H7 (cell line): ENCODE measurements at regions not wholly inside any gene's neighbourhood (a gene's known extent, or its start where the extent isn't known, plus 50 kb on each side); places are given as distances from the start of the nearest gene placed in this dataset.
"Not testable (repeated sequence)": the region's sequence is repeated elsewhere in the genome, so short reads cannot be mapped to it uniquely, and the experiment has no call there.

Source experiments
- DNase-seq: peaks from one replicate; pipeline ENCODE4 v3.0.0; 2012
- H3K27me3 ChIP-seq: 2 replicates; pipeline ENCODE4 v1.6.0; 2011; ENCODE audit warnings: mild to moderate bottlenecking, low read length; ENCODE audit not compliant: control insufficient read depth, insufficient read depth
- H3K36me3 ChIP-seq: replicated peaks from 2 replicates; pipeline ENCODE4 v1.5.1; 2011; ENCODE audit warnings: low read length; ENCODE audit not compliant: control insufficient read depth, insufficient read depth
- H3K4me3 ChIP-seq: 2 replicates; pipeline ENCODE4 v1.5.1; 2011; ENCODE audit warnings: low read depth, mild to moderate bottlenecking, control low read depth, low read length, moderate library complexity; ENCODE audit not compliant: insufficient read depth

- Histone ChIP-seq H3K36me3 (no peaks in the 10 kb centered on the region), H3K27me3 (no peaks in the 10 kb centered on the region), H3K4me3 (no peak overlapping the region)
- no peak for DNase-seq
Measured at GRCh38 chr3:194025951-194026350, 110.0 kb upstream of the HES1 start.

GRCh38 chr3:194028434-194029004 lies 107.4 kb upstream of the HES1 start:
- no peaks in the 10 kb centered on the region for H3K36me3 ChIP-seq
- H3K27me3 ChIP-seq = no peaks in the 10 kb centered on the region
- DNase-seq = no peak
- no peak overlapping the region for H3K4me3 ChIP-seq

GRCh38 chr3:194029846-194030245 lies 106.1 kb upstream of the HES1 start:
- no peak overlapping the region for H3K4me3 ChIP-seq
- DNase-seq = no peak
- H3K36me3 ChIP-seq = no peaks in the 10 kb centered on the region
- H3K27me3 ChIP-seq = no peaks in the 10 kb centered on the region

- no peak overlapping the region for H3K4me3 ChIP-seq
- no peaks in the 10 kb centered on the region for H3K27me3 ChIP-seq
- no peak for DNase-seq
- H3K36me3 ChIP-seq = no peaks in the 10 kb centered on the region
Measured at GRCh38 chr3:194030372-194030771, 105.6 kb upstream of the HES1 start.

- DNase-seq = no peak
- no peaks in the 10 kb centered on the region for H3K27me3 ChIP-seq
- no peak overlapping the region for H3K4me3 ChIP-seq
- H3K36me3 ChIP-seq = no peaks in the 10 kb centered on the region
Measured at GRCh38 chr3:194031349-194031748, 104.6 kb upstream of the HES1 start.

- no peaks in the 10 kb centered on the region for H3K36me3 ChIP-seq
- no peak overlapping the region for H3K4me3 ChIP-seq
- DNase-seq = no peak
- no peaks in the 10 kb centered on the region for H3K27me3 ChIP-seq
Measured at GRCh38 chr3:194031867-194032635, 103.9 kb upstream of the HES1 start.

- DNase-seq = peak; percentile 51
- Histone ChIP-seq H3K4me3 (no peak overlapping the region), H3K27me3 (no peaks in the 10 kb centered on the region), H3K36me3 (no peaks in the 10 kb centered on the region)
Measured at GRCh38 chr3:194032828-194033435, 103.0 kb upstream of the HES1 start.

GRCh38 chr3:194034346-194035336 lies 101.3 kb upstream of the HES1 start:
- Histone ChIP-seq H3K27me3 (no peaks in the 10 kb centered on the region), H3K36me3 (no peaks in the 10 kb centered on the region), H3K4me3 (no peak overlapping the region)
- no peak for DNase-seq

GRCh38 chr3:194035406-194036138 lies 100.4 kb upstream of the HES1 start:
- no peak for DNase-seq
- no peaks in the 10 kb centered on the region for H3K36me3 ChIP-seq
- no peaks in the 10 kb centered on the region for H3K27me3 ChIP-seq
- no peak overlapping the region for H3K4me3 ChIP-seq

- no peaks in the 10 kb centered on the region for H3K36me3 ChIP-seq
- no peak for DNase-seq
- H3K27me3 ChIP-seq = no peaks in the 10 kb centered on the region
- H3K4me3 ChIP-seq = no peak overlapping the region
Measured at GRCh38 chr3:194036842-194037241, 99.1 kb upstream of the HES1 start.

- DNase-seq, H3K4me3 ChIP-seq, H3K27me3 ChIP-seq, H3K36me3 ChIP-seq: not testable (repeated sequence)
Measured at GRCh38 chr3:194038346-194038745, 97.6 kb upstream of the HES1 start.

GRCh38 chr3:194038960-194039359 lies 97.0 kb upstream of the HES1 start:
- Histone ChIP-seq H3K27me3 (no peaks in the 10 kb centered on the region), H3K4me3 (no peak overlapping the region), H3K36me3 (no peaks in the 10 kb centered on the region)
- DNase-seq = no peak

GRCh38 chr3:194040516-194041273 lies 95.3 kb upstream of the HES1 start:
- no peaks in the 10 kb centered on the region for H3K27me3 ChIP-seq
- no peaks in the 10 kb centered on the region for H3K36me3 ChIP-seq
- DNase-seq = no peak

More at GRCh38 chr3:194040516-194041273, 95.3 kb upstream of the HES1 start:
- H3K4me3 ChIP-seq = no peak overlapping the region
